CD4-positive, alpha-beta T cell (primary cell): ENCODE measurements at regions not wholly inside any gene's neighbourhood (a gene's known extent, or its start where the extent isn't known, plus 50 kb on each side); places are given as distances from the start of the nearest gene placed in this dataset.

Experiments used
- ATAC-seq: fragments of 200-7000 bp; cut with Tn5 transposase; one replicate; pipeline ENCODE4 v1.10.0; 2022; ENCODE audit warnings: mild to moderate bottlenecking; ENCODE audit not compliant: poor library complexity
- CTCF ChIA-PET: fragments of 350-600 bp; sonication (Branson Sonifier 250); formaldehyde crosslinking; loops from one replicate; lab custom pipeline; 2021; ENCODE audit warnings: antibody characterized with exemption, inconsistent platforms; lab: Charles Lee
- POLR2A ChIA-PET: fragments of 350-600 bp; sonication (Branson Sonifier 250); formaldehyde crosslinking; loops from one replicate; lab custom pipeline; 2021; ENCODE audit warnings: antibody characterized with exemption, inconsistent platforms; lab: Charles Lee
- DNase-seq, 14 experiments: peaks; one replicate each; pipeline ENCODE4 v3.0.0-alpha.2; 2013 to 2020; ENCODE audit warnings: mixed read lengths in 2 of 14
- H3K27ac ChIP-seq, 2 donors: one replicate each; pipeline versions ENCODE4 v1.5.1 to v1.7.0; 2013; ENCODE audit warnings: low read length in 2 of 2, low read depth in 1 of 2, mild to moderate bottlenecking in 1 of 2
- H3K27me3 ChIP-seq, 2 experiments: 1 replicate in 1 of 2; 2 replicates in 1 of 2; pipeline versions ENCODE4 v1.6.1 to v1.7.0; 2013; ENCODE audit warnings: low read length in 2 of 2, control low read depth in 1 of 2, mild to moderate bottlenecking in 1 of 2, moderate library complexity in 1 of 2; ENCODE audit not compliant: insufficient read depth in 2 of 2, control insufficient read depth in 1 of 2
- H3K36me3 ChIP-seq: one replicate; pipeline ENCODE4 v1.6.1; 2013; ENCODE audit warnings: low read length, control low read depth; ENCODE audit not compliant: insufficient read depth
- H3K4me1 ChIP-seq: one replicate; pipeline ENCODE4 v1.6.1; 2013; ENCODE audit warnings: low read length, control low read depth; ENCODE audit not compliant: insufficient read depth
- H3K4me3 ChIP-seq: one replicate; pipeline ENCODE4 v1.5.1; 2013; ENCODE audit warnings: mild to moderate bottlenecking, low read length, moderate library complexity
- H3K9me3 ChIP-seq, 2 experiments: 1 replicate in 1 of 2; 2 replicates in 1 of 2; pipeline versions ENCODE4 v1.6.1 to v1.7.0; 2013; ENCODE audit warnings: low read length in 2 of 2, mild to moderate bottlenecking in 2 of 2, control low read depth in 1 of 2, moderate library complexity in 1 of 2; ENCODE audit not compliant: control insufficient read depth in 1 of 2, insufficient read depth in 1 of 2
- H3K27ac Mint-ChIP-seq: one replicate; pipeline ENCODE4 v1.8.0; 2020; ENCODE audit warnings: mixed read lengths
- H3K27me3 Mint-ChIP-seq: one replicate; pipeline ENCODE4 v1.8.0; 2021; ENCODE audit warnings: mixed read lengths
- H3K36me3 Mint-ChIP-seq: one replicate; pipeline ENCODE4 v1.8.0; 2021; ENCODE audit warnings: low read depth, mixed read lengths
- H3K4me1 Mint-ChIP-seq: one replicate; pipeline ENCODE4 v1.8.0; 2021; ENCODE audit warnings: low read depth, mixed read lengths
- H3K4me3 Mint-ChIP-seq: one replicate; pipeline ENCODE4 v1.8.0; 2020; ENCODE audit warnings: mild to moderate bottlenecking, mixed read lengths
- H3K9me3 Mint-ChIP-seq: one replicate; pipeline ENCODE4 v1.8.0; 2020; ENCODE audit warnings: mixed read lengths
- intact Hi-C, 2 experiments: fragments of 100-400 bp; cut with DNase I in 1 of 2; cut with micrococcal nuclease in 1 of 2; formaldehyde crosslinking; loops; one replicate each; pipeline versions ENCODE4 v1.15.1 to v1.9.0; 2023 to 2025; cut with DNase I, micrococcal nuclease
- TF ChIP-seq, protein P1 (sequence below): fragments of 200-600 bp; IDR thresholded peaks from one replicate; pipeline ENCODE4 v1.8.0; 2022; ENCODE audit warnings: antibody characterized with exemption, mild to moderate bottlenecking

DNA sequence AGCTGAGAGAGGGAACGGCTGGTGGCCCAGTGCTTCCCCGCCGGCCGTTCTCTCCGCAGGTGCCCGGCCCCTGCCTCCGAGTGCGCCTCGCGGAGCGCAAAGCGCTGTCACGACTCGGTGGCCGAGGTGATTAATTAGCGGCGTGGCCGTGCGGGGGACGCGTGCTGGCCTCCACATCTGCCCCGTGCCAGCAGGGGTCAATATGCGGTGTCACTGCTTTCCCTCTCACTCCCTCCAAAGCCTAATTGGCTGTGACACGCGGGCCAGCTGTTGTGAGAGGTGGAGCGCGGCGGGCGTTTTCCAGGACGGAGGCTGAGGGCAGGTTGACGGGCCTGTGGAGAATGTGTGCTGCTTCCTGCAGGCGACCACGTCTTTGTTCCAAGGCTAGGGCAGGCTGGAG lies 239.0 kb downstream of the LMX1A start:
- Histone ChIP-seq H3K27ac (no peak overlapping the region), H3K4me3 (no peak overlapping the region), H3K36me3 (no peaks in the 10 kb centered on the region), H3K27me3 (peaks cover 17 to 19% of the 10 kb centered on the region in 2 experiments), H3K9me3 (peaks cover 0 to 15% of the 10 kb centered on the region in 2 experiments), H3K4me1 (no peaks in the 10 kb centered on the region)
- Mint-ChIP-seq H3K27me3 (peaks cover 56% of the 10 kb centered on the region), H3K4me1 (no peaks in the 10 kb centered on the region), H3K4me3 (no peak overlapping the region), H3K36me3 (no peaks in the 10 kb centered on the region), H3K27ac (no peak overlapping the region), H3K9me3 (no peaks in the 10 kb centered on the region)
- ChIA-PET POLR2A (no interaction called here), CTCF (no interaction called here)
- intact Hi-C loops = no loop called here
- no peak for ATAC-seq
- DNase-seq = no peak
- TF ChIP-seq, protein P1, sequence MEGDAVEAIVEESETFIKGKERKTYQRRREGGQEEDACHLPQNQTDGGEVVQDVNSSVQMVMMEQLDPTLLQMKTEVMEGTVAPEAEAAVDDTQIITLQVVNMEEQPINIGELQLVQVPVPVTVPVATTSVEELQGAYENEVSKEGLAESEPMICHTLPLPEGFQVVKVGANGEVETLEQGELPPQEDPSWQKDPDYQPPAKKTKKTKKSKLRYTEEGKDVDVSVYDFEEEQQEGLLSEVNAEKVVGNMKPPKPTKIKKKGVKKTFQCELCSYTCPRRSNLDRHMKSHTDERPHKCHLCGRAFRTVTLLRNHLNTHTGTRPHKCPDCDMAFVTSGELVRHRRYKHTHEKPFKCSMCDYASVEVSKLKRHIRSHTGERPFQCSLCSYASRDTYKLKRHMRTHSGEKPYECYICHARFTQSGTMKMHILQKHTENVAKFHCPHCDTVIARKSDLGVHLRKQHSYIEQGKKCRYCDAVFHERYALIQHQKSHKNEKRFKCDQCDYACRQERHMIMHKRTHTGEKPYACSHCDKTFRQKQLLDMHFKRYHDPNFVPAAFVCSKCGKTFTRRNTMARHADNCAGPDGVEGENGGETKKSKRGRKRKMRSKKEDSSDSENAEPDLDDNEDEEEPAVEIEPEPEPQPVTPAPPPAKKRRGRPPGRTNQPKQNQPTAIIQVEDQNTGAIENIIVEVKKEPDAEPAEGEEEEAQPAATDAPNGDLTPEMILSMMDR = no peak

DNA sequence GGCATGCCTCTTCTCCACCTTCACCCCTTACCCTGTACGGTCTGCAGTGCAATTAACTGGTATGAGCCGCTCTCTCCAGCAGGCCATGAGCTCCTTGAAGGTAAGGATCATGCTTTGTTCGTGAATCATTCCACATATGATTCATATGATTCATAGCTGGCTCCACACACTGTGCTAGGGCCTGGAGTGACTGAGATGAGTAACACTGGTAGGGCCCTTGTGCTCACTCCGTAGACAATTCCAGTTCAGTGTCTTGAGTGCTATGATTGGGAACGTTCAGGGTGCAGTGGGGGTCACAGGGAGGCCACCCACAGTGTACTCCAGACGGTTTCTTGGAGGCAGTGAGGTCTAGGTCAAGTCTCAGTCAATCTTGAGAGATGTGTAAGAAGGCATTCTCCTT lies 239.8 kb downstream of the LMX1A start:
- intact Hi-C loops = no loop called here
- H3K4me3 Mint-ChIP-seq = no peak overlapping the region

DNA sequence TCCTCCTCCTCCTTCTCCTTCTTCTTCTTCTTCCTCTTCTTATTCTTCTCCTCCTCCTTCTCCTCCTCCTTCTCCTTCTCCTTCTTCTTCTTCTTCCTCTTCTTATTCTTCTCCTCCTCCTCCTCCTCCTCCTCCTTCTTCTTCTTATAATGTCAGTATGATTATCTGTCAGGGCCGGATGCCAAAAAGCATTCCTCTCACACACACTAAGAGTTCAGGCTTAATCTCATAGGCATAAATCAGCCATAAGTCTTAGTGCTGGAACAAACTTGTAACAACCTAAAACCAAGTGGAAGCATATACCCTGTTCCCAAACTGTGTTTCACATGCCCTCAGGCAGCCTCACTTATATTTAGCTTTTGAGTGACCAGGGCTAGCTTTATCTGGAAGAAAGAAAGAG lies 240.3 kb downstream of the LMX1A start:
- Mint-ChIP-seq H3K27me3 (peaks cover 66% of the 10 kb centered on the region), H3K9me3 (peaks cover 2% of the 10 kb centered on the region), H3K27ac (no peak overlapping the region), H3K4me3 (no peak overlapping the region), H3K4me1 (no peaks in the 10 kb centered on the region), H3K36me3 (no peaks in the 10 kb centered on the region)
- TF ChIP-seq, protein P1 = no peak
- intact Hi-C loops = no loop called here
- Histone ChIP-seq H3K36me3 (no peaks in the 10 kb centered on the region), H3K27ac (no peak overlapping the region), H3K4me1 (no peaks in the 10 kb centered on the region), H3K27me3 (peaks cover 17 to 25% of the 10 kb centered on the region in 2 experiments), H3K9me3 (peaks cover 0 to 15% of the 10 kb centered on the region in 2 experiments), H3K4me3 (no peak overlapping the region)
- DNase-seq (no peak), ATAC-seq (no peak)
- CTCF ChIA-PET = no interaction called here
- POLR2A ChIA-PET = no interaction called here

More for the DNA sequence above, 239.8 kb downstream of the LMX1A start:
- H3K4me3 ChIP-seq = no peak overlapping the region
- no peaks in the 10 kb centered on the region for H3K36me3 ChIP-seq
- Mint-ChIP-seq H3K36me3 (no peaks in the 10 kb centered on the region), H3K27me3 (peaks cover 62% of the 10 kb centered on the region), H3K27ac (no peak overlapping the region), H3K4me1 (no peaks in the 10 kb centered on the region), H3K9me3 (no peaks in the 10 kb centered on the region)
- ChIA-PET CTCF (no interaction called here), POLR2A (no interaction called here)
- ATAC-seq = no peak
- peaks cover 17 to 25% of the 10 kb centered on the region in 2 experiments for H3K27me3 ChIP-seq
- no peak overlapping the region for H3K27ac ChIP-seq
- peaks cover 0 to 15% of the 10 kb centered on the region in 2 experiments for H3K9me3 ChIP-seq
- H3K4me1 ChIP-seq = no peaks in the 10 kb centered on the region
- DNase-seq = no peak
- TF ChIP-seq, protein P1 = no peak
